Ishikawa (cell line): ENCODE measurements at regions not wholly inside any gene's neighbourhood (a gene's known extent, or its start where the extent isn't known, plus 50 kb on each side); places are given as distances from the start of the nearest gene placed in this dataset.
A peak's percentile ranks its signal among the peaks of the same experiment; 100 is the strongest.

Source experiments
- CEBPB ChIP-seq: IDR thresholded peaks from 2 replicates; pipeline ENCODE4 v1.6.1; 2012
- CREB1 ChIP-seq: IDR thresholded peaks from 2 replicates; pipeline ENCODE4 v1.6.1; 2012; ENCODE audit warnings: low read depth
- EGR1 ChIP-seq: IDR thresholded peaks from 2 replicates; pipeline ENCODE4 v1.6.1; 2012
- EP300 ChIP-seq: IDR thresholded peaks from 2 replicates; pipeline ENCODE4 v1.6.1; 2012; ENCODE audit warnings: borderline replicate concordance
- FOXM1 ChIP-seq: IDR thresholded peaks from 2 replicates; pipeline ENCODE4 v1.6.1; 2012; ENCODE audit warnings: low read depth, borderline replicate concordance
- MAX ChIP-seq: IDR thresholded peaks from 2 replicates; pipeline ENCODE4 v1.6.1; 2012
- NFIC ChIP-seq: IDR thresholded peaks from 2 replicates; pipeline ENCODE4 v1.6.1; 2012
- RAD21 ChIP-seq: IDR thresholded peaks from 2 replicates; pipeline ENCODE4 v1.6.1; 2012; ENCODE audit warnings: low read depth
- REST ChIP-seq: IDR thresholded peaks from 2 replicates; pipeline ENCODE4 v1.6.1; 2012; ENCODE audit warnings: low read depth, mild to moderate bottlenecking
- TAF1 ChIP-seq: IDR thresholded peaks from 2 replicates; pipeline ENCODE4 v1.6.1; 2012; ENCODE audit warnings: low read depth, mild to moderate bottlenecking
- TCF12 ChIP-seq: IDR thresholded peaks from 2 replicates; pipeline ENCODE4 v1.6.1; 2012; ENCODE audit warnings: low read depth
- TEAD4 ChIP-seq: IDR thresholded peaks from 2 replicates; pipeline ENCODE4 v1.6.1; 2012
- USF1 ChIP-seq: IDR thresholded peaks from 2 replicates; pipeline ENCODE4 v1.6.1; 2012
- YY1 ChIP-seq: IDR thresholded peaks from 2 replicates; pipeline ENCODE4 v1.6.1; 2012; ENCODE audit warnings: low read depth
- ZBTB7A ChIP-seq: IDR thresholded peaks from 2 replicates; pipeline ENCODE4 v1.6.1; 2012; ENCODE audit warnings: low read depth

GRCh38 chr5:119943148-119943547 lies 313.8 kb downstream of the FAM170A start:
- TF ChIP-seq RAD21 (0 out of 2 replicates have a peak, but pooled peaks have one; percentile 20), CREB1 (no peak), TEAD4 (no peak)

GRCh38 chr5:119945691-119946090 lies 316.3 kb downstream of the FAM170A start:
- no peak for TF ChIP-seq EP300
- TF ChIP-seq USF1: no peak
- no peak for TF ChIP-seq MAX
- TF ChIP-seq REST: no peak
- TF ChIP-seq CEBPB: no peak
- TF ChIP-seq EGR1: no peak
- TF ChIP-seq YY1: no peak
- TF ChIP-seq TEAD4: no peak
- TF ChIP-seq TCF12: no peak
- TF ChIP-seq TAF1: no peak
- no peak for TF ChIP-seq FOXM1
- TF ChIP-seq ZBTB7A: no peak

- no peak for TF ChIP-seq NFIC
- no peak for TF ChIP-seq USF1
- no peak for TF ChIP-seq TEAD4
- no peak for TF ChIP-seq MAX
- no peak for TF ChIP-seq EP300
- TF ChIP-seq TAF1: no peak
- no peak for TF ChIP-seq ZBTB7A
- TF ChIP-seq CREB1: no peak
- TF ChIP-seq TCF12: no peak
- no peak for TF ChIP-seq RAD21
- TF ChIP-seq FOXM1: no peak
These were observed 318.8 kb downstream of the FAM170A start for GRCh38 chr5:119948162-119948561.

GRCh38 chr5:119949426-119949999 lies 320.2 kb downstream of the FAM170A start:
- TF ChIP-seq MAX (no peak), TEAD4 (no peak), NFIC (no peak), USF1 (no peak), FOXM1 (no peak), EP300 (no peak)

GRCh38 chr5:119951330-119951934 lies 322.1 kb downstream of the FAM170A start:
- TF ChIP-seq TCF12: no peak
- no peak for TF ChIP-seq FOXM1

GRCh38 chr5:119953474-119953873 lies 324.1 kb downstream of the FAM170A start:
- TF ChIP-seq FOXM1 (no peak), ZBTB7A (no peak), CREB1 (no peak), TAF1 (no peak), TEAD4 (no peak), REST (no peak), NFIC (no peak), CEBPB (no peak), USF1 (no peak)
